Fibroblast of skin of right quadriceps (primary cell): ENCODE measurements at regions not wholly inside any gene's neighbourhood (a gene's known extent, or its start where the extent isn't known, plus 50 kb on each side); places are given as distances from the start of the nearest gene placed in this dataset.

Experiments
- DNase-seq: peaks from one replicate; pipeline ENCODE4 v3.0.0-alpha.2; 2013

- peak; percentile 24 for DNase-seq
Observed at GRCh38 chr3:178455226-178455625, 81.0 kb upstream of the KCNMB2 start.

GRCh38 chr3:178455946-178456345 is 80.3 kb upstream of the KCNMB2 start:
- no peak for DNase-seq

- no peak for DNase-seq
Observed at GRCh38 chr3:178456621-178457285, 79.5 kb upstream of the KCNMB2 start.

- no peak for DNase-seq
Observed at GRCh38 chr3:178457511-178457910, 78.7 kb upstream of the KCNMB2 start.

- no peak for DNase-seq
Observed at GRCh38 chr3:178458313-178459037, 77.8 kb upstream of the KCNMB2 start.

- DNase-seq = no peak
Observed at GRCh38 chr3:178459038-178459410, 77.2 kb upstream of the KCNMB2 start.

GRCh38 chr3:178465260-178466180 is 70.7 kb upstream of the KCNMB2 start:
- no peak for DNase-seq

- no peak for DNase-seq
Observed at GRCh38 chr3:178472941-178473340, 63.3 kb upstream of the KCNMB2 start.

- DNase-seq = no peak
Observed at GRCh38 chr3:178474526-178474925, 61.7 kb upstream of the KCNMB2 start.

- DNase-seq = no peak
Observed at GRCh38 chr3:178475062-178475461, 61.2 kb upstream of the KCNMB2 start.

- DNase-seq = no peak
Observed at GRCh38 chr3:178476886-178477285, 59.4 kb upstream of the KCNMB2 start.

GRCh38 chr3:178479446-178479845 is 56.8 kb upstream of the KCNMB2 start:
- DNase-seq = no peak

GRCh38 chr3:178479860-178480259 is 56.4 kb upstream of the KCNMB2 start:
- DNase-seq = no peak

- no peak for DNase-seq
Observed at GRCh38 chr3:178480274-178480673, 56.0 kb upstream of the KCNMB2 start.

GRCh38 chr3:178480795-178481194 is 55.4 kb upstream of the KCNMB2 start:
- no peak for DNase-seq

GRCh38 chr3:178482981-178483380 is 53.3 kb upstream of the KCNMB2 start:
- DNase-seq = no peak

GRCh38 chr3:178483704-178484103 is 52.5 kb upstream of the KCNMB2 start:
- DNase-seq = peak; percentile 41

GRCh38 chr3:178485756-178486155 is 50.5 kb upstream of the KCNMB2 start:
- peak; percentile 84 for DNase-seq
